ENCODE measurements at regions not wholly inside any gene's neighbourhood (a gene's known extent, or its start where the extent isn't known, plus 50 kb on each side); places are given as distances from the start of the nearest gene placed in this dataset.

GRCh38 chr4:119746951-119747350, 118.3 kb upstream of the PDE5A start:
- no TSS peak for BruUV-seq (replicated peaks)
- H3K9me3 ChIP-seq (replicated peaks; ENCODE audit: control insufficient read depth, insufficient read depth, low read length), result no peaks in the 10 kb centered on the region
- no peak overlapping the region for H3K9ac ChIP-seq (ENCODE audit: control insufficient read depth, insufficient read depth, low read length)
- H3K27ac ChIP-seq (ENCODE audit: control insufficient read depth, insufficient read depth), result no peak overlapping the region
- H3K27me3 ChIP-seq (replicated peaks in 1 of 2; ENCODE audit: control insufficient read depth in 2 of 2, insufficient read depth in 2 of 2, low read length in 1 of 2), result no peaks in the 10 kb centered on the region
- TF ChIP-seq ZBED1 (IDR thresholded peaks at IDR 0.05; ENCODE audit: borderline replicate concordance) (no peak), HDAC6 (IDR thresholded peaks at IDR 0.05; ENCODE audit: unreplicated experiment) (no peak), HCFC1 (IDR thresholded peaks at IDR 0.05; ENCODE audit: low read length) (no peak)
- H3K4me1 ChIP-seq (ENCODE audit: control insufficient read depth, insufficient read depth, low read length), result no peaks in the 10 kb centered on the region
- ChIA-PET RAD21 (ENCODE audit: unreplicated experiment) (no interaction called here), SMC1A (ENCODE audit: uncharacterized antibody, unreplicated experiment) (no interaction called here), CTCF (no interaction called here), POLR2A (no interaction called here)
- FAIRE-seq (no peak), DNase-seq (ENCODE audit: low read depth, low spot score) (no peak), ATAC-seq (no peak)
- no peaks in the 10 kb centered on the region for H3K79me2 ChIP-seq (ENCODE audit: control insufficient read depth, insufficient read depth, low read length)
- no peaks in the 10 kb centered on the region for H4K20me1 ChIP-seq (ENCODE audit: control insufficient read depth, insufficient read depth)
- H3K4me2 ChIP-seq (ENCODE audit: control insufficient read depth, insufficient read depth), result no peak overlapping the region
- intact Hi-C loops (cut with micrococcal nuclease; ENCODE audit: unreplicated experiment) (no loop called here), in situ Hi-C loops (cut with MboI) (no loop called here)
- H2AFZ ChIP-seq (ENCODE audit: control insufficient read depth, low read depth, low read length), result no peak overlapping the region
- no peak overlapping the region for H3K4me3 ChIP-seq
- WGBS (ENCODE audit: insufficient coverage, insufficient replicate concordance, low lambda C conversion rate, missing lambda C conversion rate), result 78% methylated on average over 3 of the region's 3 CpGs
- H3K36me3 ChIP-seq (ENCODE audit: control insufficient read depth in 2 of 2, insufficient read depth in 2 of 2, low read length in 1 of 2), result no peaks in the 10 kb centered on the region

DNA sequence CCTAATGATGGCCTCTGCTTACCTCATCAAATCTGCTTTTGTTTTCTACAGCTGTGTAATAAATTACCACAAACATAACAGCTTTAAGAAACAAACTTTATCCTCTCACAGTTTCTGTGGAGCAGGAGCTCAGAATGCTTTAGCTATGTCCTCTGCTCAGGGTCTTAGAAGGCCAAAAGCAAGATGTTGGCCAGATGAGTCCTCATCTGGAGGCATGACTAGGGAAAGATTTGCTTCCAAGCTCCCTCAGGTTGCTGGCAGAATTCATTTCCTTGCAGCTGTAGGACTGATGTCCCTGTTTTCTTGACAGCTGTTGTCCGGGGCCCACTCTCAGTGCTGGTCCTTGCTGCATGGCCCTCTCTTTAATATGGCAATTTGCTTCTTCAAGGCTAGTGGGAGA, 116.7 kb upstream of the PDE5A start:
- ChIA-PET CTCF (no interaction called here), RAD21 (ENCODE audit: unreplicated experiment) (no interaction called here), SMC1A (ENCODE audit: uncharacterized antibody, unreplicated experiment) (interaction anchor here (0.8 kb wide), 1 partner anchor 79 kb away, joined by 3 read pairs; no protein-coding TSS in a partner anchor), POLR2A (no interaction called here)
- intact Hi-C loops (cut with micrococcal nuclease; ENCODE audit: unreplicated experiment), result no loop called here
- FAIRE-seq (no peak), DNase-seq (ENCODE audit: low read depth, low spot score) (no peak), ATAC-seq (no peak)
- Histone ChIP-seq H3K4me2 (ENCODE audit: control insufficient read depth, insufficient read depth) (no peak overlapping the region), H3K4me1 (ENCODE audit: control insufficient read depth, insufficient read depth, low read length) (no peaks in the 10 kb centered on the region), H4K20me1 (ENCODE audit: control insufficient read depth, insufficient read depth) (no peaks in the 10 kb centered on the region), H3K9me3 (replicated peaks; ENCODE audit: control insufficient read depth, insufficient read depth, low read length) (no peaks in the 10 kb centered on the region), H3K79me2 (ENCODE audit: control insufficient read depth, insufficient read depth, low read length) (no peaks in the 10 kb centered on the region), H3K27ac (ENCODE audit: control insufficient read depth, insufficient read depth) (no peak overlapping the region), H3K4me3 (no peak overlapping the region), H3K27me3 (replicated peaks in 1 of 2; ENCODE audit: control insufficient read depth in 2 of 2, insufficient read depth in 2 of 2, low read length in 1 of 2) (no peaks in the 10 kb centered on the region), H3K36me3 (ENCODE audit: control insufficient read depth in 2 of 2, insufficient read depth in 2 of 2, low read length in 1 of 2) (no peaks in the 10 kb centered on the region), H2AFZ (ENCODE audit: control insufficient read depth, low read depth, low read length) (no peak overlapping the region), H3K9ac (ENCODE audit: control insufficient read depth, insufficient read depth, low read length) (no peak overlapping the region)
- WGBS (ENCODE audit: insufficient coverage, insufficient replicate concordance, low lambda C conversion rate, missing lambda C conversion rate), result 0% methylated on average over 1 of the region's 1 CpG
- in situ Hi-C loops (cut with MboI), result no loop called here
- BruUV-seq (replicated peaks), result no TSS peak
- TF ChIP-seq, protein P1, sequence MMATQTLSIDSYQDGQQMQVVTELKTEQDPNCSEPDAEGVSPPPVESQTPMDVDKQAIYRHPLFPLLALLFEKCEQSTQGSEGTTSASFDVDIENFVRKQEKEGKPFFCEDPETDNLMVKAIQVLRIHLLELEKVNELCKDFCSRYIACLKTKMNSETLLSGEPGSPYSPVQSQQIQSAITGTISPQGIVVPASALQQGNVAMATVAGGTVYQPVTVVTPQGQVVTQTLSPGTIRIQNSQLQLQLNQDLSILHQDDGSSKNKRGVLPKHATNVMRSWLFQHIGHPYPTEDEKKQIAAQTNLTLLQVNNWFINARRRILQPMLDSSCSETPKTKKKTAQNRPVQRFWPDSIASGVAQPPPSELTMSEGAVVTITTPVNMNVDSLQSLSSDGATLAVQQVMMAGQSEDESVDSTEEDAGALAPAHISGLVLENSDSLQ (IDR thresholded peaks at IDR 0.05), result no peak
- no peak for TF ChIP-seq ASH2L (IDR thresholded peaks at IDR 0.05; ENCODE audit: borderline replicate concordance, low read depth)
- TF ChIP-seq, protein P2, sequence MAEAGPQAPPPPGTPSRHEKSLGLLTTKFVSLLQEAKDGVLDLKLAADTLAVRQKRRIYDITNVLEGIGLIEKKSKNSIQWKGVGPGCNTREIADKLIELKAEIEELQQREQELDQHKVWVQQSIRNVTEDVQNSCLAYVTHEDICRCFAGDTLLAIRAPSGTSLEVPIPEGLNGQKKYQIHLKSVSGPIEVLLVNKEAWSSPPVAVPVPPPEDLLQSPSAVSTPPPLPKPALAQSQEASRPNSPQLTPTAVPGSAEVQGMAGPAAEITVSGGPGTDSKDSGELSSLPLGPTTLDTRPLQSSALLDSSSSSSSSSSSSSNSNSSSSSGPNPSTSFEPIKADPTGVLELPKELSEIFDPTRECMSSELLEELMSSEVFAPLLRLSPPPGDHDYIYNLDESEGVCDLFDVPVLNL (IDR thresholded peaks at IDR 0.05; ENCODE audit: low read depth, low read length), result no peak
- no peak for TF ChIP-seq STAT3 (IDR thresholded peaks at IDR 0.05; ENCODE audit: low read depth, low read length)
- no peak for TF ChIP-seq EED (IDR thresholded peaks at IDR 0.05; ENCODE audit: low read depth)
- TF ChIP-seq CBX5 (IDR thresholded peaks at IDR 0.05; ENCODE audit: low read depth), result no peak
- no peak for TF ChIP-seq YBX1 (IDR thresholded peaks at IDR 0.05)
- TF ChIP-seq, protein P3, sequence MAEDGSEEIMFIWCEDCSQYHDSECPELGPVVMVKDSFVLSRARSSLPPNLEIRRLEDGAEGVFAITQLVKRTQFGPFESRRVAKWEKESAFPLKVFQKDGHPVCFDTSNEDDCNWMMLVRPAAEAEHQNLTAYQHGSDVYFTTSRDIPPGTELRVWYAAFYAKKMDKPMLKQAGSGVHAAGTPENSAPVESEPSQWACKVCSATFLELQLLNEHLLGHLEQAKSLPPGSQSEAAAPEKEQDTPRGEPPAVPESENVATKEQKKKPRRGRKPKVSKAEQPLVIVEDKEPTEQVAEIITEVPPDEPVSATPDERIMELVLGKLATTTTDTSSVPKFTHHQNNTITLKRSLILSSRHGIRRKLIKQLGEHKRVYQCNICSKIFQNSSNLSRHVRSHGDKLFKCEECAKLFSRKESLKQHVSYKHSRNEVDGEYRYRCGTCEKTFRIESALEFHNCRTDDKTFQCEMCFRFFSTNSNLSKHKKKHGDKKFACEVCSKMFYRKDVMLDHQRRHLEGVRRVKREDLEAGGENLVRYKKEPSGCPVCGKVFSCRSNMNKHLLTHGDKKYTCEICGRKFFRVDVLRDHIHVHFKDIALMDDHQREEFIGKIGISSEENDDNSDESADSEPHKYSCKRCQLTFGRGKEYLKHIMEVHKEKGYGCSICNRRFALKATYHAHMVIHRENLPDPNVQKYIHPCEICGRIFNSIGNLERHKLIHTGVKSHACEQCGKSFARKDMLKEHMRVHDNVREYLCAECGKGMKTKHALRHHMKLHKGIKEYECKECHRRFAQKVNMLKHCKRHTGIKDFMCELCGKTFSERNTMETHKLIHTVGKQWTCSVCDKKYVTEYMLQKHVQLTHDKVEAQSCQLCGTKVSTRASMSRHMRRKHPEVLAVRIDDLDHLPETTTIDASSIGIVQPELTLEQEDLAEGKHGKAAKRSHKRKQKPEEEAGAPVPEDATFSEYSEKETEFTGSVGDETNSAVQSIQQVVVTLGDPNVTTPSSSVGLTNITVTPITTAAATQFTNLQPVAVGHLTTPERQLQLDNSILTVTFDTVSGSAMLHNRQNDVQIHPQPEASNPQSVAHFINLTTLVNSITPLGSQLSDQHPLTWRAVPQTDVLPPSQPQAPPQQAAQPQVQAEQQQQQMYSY (CRISPR knock-in tag; IDR thresholded peaks at IDR 0.05), result no peak
- TF ChIP-seq ZSCAN29 (IDR thresholded peaks at IDR 0.05), result no peak
- TF ChIP-seq NR2C1 (IDR thresholded peaks at IDR 0.05), result no peak
- no peak for TF ChIP-seq SP1 (IDR thresholded peaks at IDR 0.05; ENCODE audit: low read depth, low read length)
- TF ChIP-seq CHD1 (IDR thresholded peaks at IDR 0.05; ENCODE audit: low read depth, low read length), result no peak

Data from GM12878 (cell line).